ACC112 (cell line): ENCODE measurements at regions not wholly inside any gene's neighbourhood (a gene's known extent, or its start where the extent isn't known, plus 50 kb on each side); places are given as distances from the start of the nearest gene placed in this dataset.
"Not testable (repeated sequence)": the region's sequence is repeated elsewhere in the genome, so short reads cannot be mapped to it uniquely, and the experiment has no call there.

ENCODE experiments used
- H2AFZ ChIP-seq: fragments of 200-600 bp; sonication (generic); one replicate; pipeline ENCODE4 v1.6.0; 2017; ENCODE audit warnings: antibody characterized with exemption, low read length; ENCODE audit not compliant: unreplicated experiment
- H3K27ac ChIP-seq: fragments of 200-600 bp; sonication (generic); 2 replicates; pipeline ENCODE4 v1.5.1; 2014; ENCODE audit warnings: low read depth, mild to moderate bottlenecking, antibody characterized with exemption, low read length, moderate library complexity
- H3K27me3 ChIP-seq: fragments of 200-600 bp; sonication (generic); 2 replicates; pipeline ENCODE4 v1.6.1; 2014; ENCODE audit warnings: mild to moderate bottlenecking, antibody characterized with exemption, low read length, moderate library complexity, mixed read lengths; ENCODE audit not compliant: insufficient read depth
- H3K36me3 ChIP-seq: fragments of 200-600 bp; sonication (generic); 2 replicates; pipeline ENCODE4 v1.6.1; 2016; ENCODE audit warnings: mild to moderate bottlenecking, antibody characterized with exemption, low read length, moderate library complexity, mixed read lengths; ENCODE audit not compliant: insufficient read depth
- H3K4me1 ChIP-seq: fragments of 200-600 bp; sonication (generic); one replicate; pipeline ENCODE4 v1.6.1; 2016; ENCODE audit warnings: low read length, mixed read lengths; ENCODE audit not compliant: insufficient read depth, unreplicated experiment, control insufficient read depth
- H3K4me3 ChIP-seq: fragments of 200-600 bp; sonication (generic); 2 replicates; pipeline ENCODE4 v1.5.1; 2014; ENCODE audit warnings: mild to moderate bottlenecking, low read depth, low read length
- H3K79me2 ChIP-seq: fragments of 200-600 bp; sonication (generic); one replicate; pipeline ENCODE4 v1.6.0; 2016; ENCODE audit warnings: low read length; ENCODE audit not compliant: control insufficient read depth, unreplicated experiment, insufficient read depth

- H3K79me2 ChIP-seq: no peaks in the 10 kb centered on the region
- peak overlapping the region; percentile 73 for H3K4me3 ChIP-seq
- no peaks in the 10 kb centered on the region for H3K36me3 ChIP-seq
- peak overlapping the region; percentile 78 for H2AFZ ChIP-seq
- peaks cover 7% of the 10 kb centered on the region; the same call in 1 of the 2 replicates for H3K27me3 ChIP-seq
- H3K27ac ChIP-seq: no peak overlapping the region
- H3K4me1 ChIP-seq: peaks cover 14% of the 10 kb centered on the region
Measured at GRCh38 chr12:65728455-65728847, 95.8 kb upstream of the HMGA2 start.

GRCh38 chr12:65728848-65729793 is 95.2 kb upstream of the HMGA2 start:
- Histone ChIP-seq H3K4me3 (peak overlapping the region; percentile 73), H3K4me1 (peaks cover 14% of the 10 kb centered on the region), H3K27ac (no peak overlapping the region), H2AFZ (peak overlapping the region; percentile 78), H3K79me2 (no peaks in the 10 kb centered on the region), H3K36me3 (no peaks in the 10 kb centered on the region), H3K27me3 (peaks cover 7% of the 10 kb centered on the region; the same call in 1 of the 2 replicates)

GRCh38 chr12:65731771-65732170 is 92.5 kb upstream of the HMGA2 start:
- Histone ChIP-seq H3K36me3 (no peaks in the 10 kb centered on the region), H3K27me3 (peaks cover 7% of the 10 kb centered on the region; the same call in 1 of the 2 replicates)

GRCh38 chr12:65733643-65734042 is 90.6 kb upstream of the HMGA2 start:
- not testable (repeated sequence) for H3K36me3 ChIP-seq, H3K4me1 ChIP-seq

More at GRCh38 chr12:65731771-65732170, 92.5 kb upstream of the HMGA2 start:
- Histone ChIP-seq H3K27ac (no peak overlapping the region), H3K4me3 (no peak overlapping the region), H3K79me2 (no peaks in the 10 kb centered on the region), H2AFZ (no peak overlapping the region), H3K4me1 (peaks cover 3% of the 10 kb centered on the region)

GRCh38 chr12:65734226-65734625 is 90.1 kb upstream of the HMGA2 start:
- H3K36me3 ChIP-seq: no peaks in the 10 kb centered on the region
- no peaks in the 10 kb centered on the region for H3K4me1 ChIP-seq
- no peak overlapping the region for H3K4me3 ChIP-seq
- H2AFZ ChIP-seq: no peak overlapping the region
- peaks cover 7% of the 10 kb centered on the region; the same call in 1 of the 2 replicates for H3K27me3 ChIP-seq
- H3K27ac ChIP-seq: no peak overlapping the region
- no peaks in the 10 kb centered on the region for H3K79me2 ChIP-seq

More at GRCh38 chr12:65733643-65734042, 90.6 kb upstream of the HMGA2 start:
- H3K79me2 ChIP-seq, H3K27me3 ChIP-seq, H3K27ac ChIP-seq, H3K4me3 ChIP-seq, H2AFZ ChIP-seq: not testable (repeated sequence)

GRCh38 chr12:65739606-65740005 is 84.7 kb upstream of the HMGA2 start:
- no peak overlapping the region for H3K27ac ChIP-seq
- H3K4me1 ChIP-seq: peaks cover 12% of the 10 kb centered on the region
- no peak overlapping the region for H3K4me3 ChIP-seq
- no peaks in the 10 kb centered on the region for H3K36me3 ChIP-seq
- peaks cover 4% of the 10 kb centered on the region for H3K79me2 ChIP-seq
- H2AFZ ChIP-seq: no peak overlapping the region
- no peaks in the 10 kb centered on the region for H3K27me3 ChIP-seq

GRCh38 chr12:65740506-65740872 is 83.8 kb upstream of the HMGA2 start:
- no peaks in the 10 kb centered on the region for H3K36me3 ChIP-seq
- peaks cover 12% of the 10 kb centered on the region for H3K4me1 ChIP-seq
- peaks cover 4% of the 10 kb centered on the region for H3K79me2 ChIP-seq
- peak overlapping the region; percentile 72 for H3K4me3 ChIP-seq
- peak overlapping the region; percentile 25; the same call in 1 of the 2 replicates for H3K27ac ChIP-seq
- H3K27me3 ChIP-seq: no peaks in the 10 kb centered on the region
- no peak overlapping the region for H2AFZ ChIP-seq

- Histone ChIP-seq H3K27ac (peak overlapping the region; percentile 25), H3K36me3 (no peaks in the 10 kb centered on the region), H3K4me3 (peak overlapping the region; percentile 72), H3K79me2 (peaks cover 4% of the 10 kb centered on the region), H2AFZ (peak overlapping the region; percentile 45), H3K27me3 (no peaks in the 10 kb centered on the region), H3K4me1 (peaks cover 12% of the 10 kb centered on the region)
Measured at GRCh38 chr12:65740873-65741600, 83.2 kb upstream of the HMGA2 start.

- peak overlapping the region; percentile 45; the same call in 1 of the 2 replicates for H3K27ac ChIP-seq
- H2AFZ ChIP-seq: peak overlapping the region; percentile 9
- H3K27me3 ChIP-seq: no peaks in the 10 kb centered on the region
- peaks cover 4% of the 10 kb centered on the region for H3K79me2 ChIP-seq
- no peaks in the 10 kb centered on the region for H3K36me3 ChIP-seq
- H3K4me3 ChIP-seq: peak overlapping the region; percentile 76
- H3K4me1 ChIP-seq: peaks cover 12% of the 10 kb centered on the region
Measured at GRCh38 chr12:65741656-65742017, 82.6 kb upstream of the HMGA2 start.

GRCh38 chr12:65742018-65743010 is 82.0 kb upstream of the HMGA2 start:
- Histone ChIP-seq H3K27ac (peak overlapping the region; percentile 45), H3K27me3 (no peaks in the 10 kb centered on the region), H2AFZ (peak overlapping the region; percentile 9)

More at GRCh38 chr12:65742018-65743010, 82.0 kb upstream of the HMGA2 start:
- H3K36me3 ChIP-seq: no peaks in the 10 kb centered on the region
- peaks cover 12% of the 10 kb centered on the region for H3K4me1 ChIP-seq
- peaks cover 4% of the 10 kb centered on the region for H3K79me2 ChIP-seq
- H3K4me3 ChIP-seq: peak overlapping the region; percentile 76
